GM23338 (cell line): ENCODE measurements at regions not wholly inside any gene's neighbourhood (a gene's known extent, or its start where the extent isn't known, plus 50 kb on each side); places are given as distances from the start of the nearest gene placed in this dataset.

Source experiments
- ATAC-seq: fragments of 200-7000 bp; cut with Tn5 transposase; 3 replicates; pipeline ENCODE4 v1.9.1; 2020
- DNase-seq: peaks from one replicate; pipeline ENCODE4 v3.0.0-alpha.2; 2015; ENCODE audit warnings: low spot score
- H2AFZ ChIP-seq: fragments of 200-600 bp; sonication (generic); 2 replicates; pipeline ENCODE4 v1.8.0; 2016; ENCODE audit warnings: antibody characterized with exemption, mild to moderate bottlenecking, moderate library complexity
- H3F3A ChIP-seq: fragments of 200-600 bp; sonication (generic); replicated peaks from 2 replicates; pipeline ENCODE4 v1.8.0; 2017; ENCODE audit warnings: antibody characterized with exemption, mixed run types, low read depth
- H3K27ac ChIP-seq: fragments of 200-600 bp; sonication (generic); 2 replicates; pipeline ENCODE4 v1.6.1; 2016; ENCODE audit warnings: low read depth
- H3K27me3 ChIP-seq: fragments of 200-600 bp; sonication (generic); 2 replicates; pipeline ENCODE4 v1.8.0; 2016; ENCODE audit warnings: mild to moderate bottlenecking, mixed run types, moderate library complexity; ENCODE audit not compliant: insufficient read depth
- H3K36me3 ChIP-seq: fragments of 200-600 bp; sonication (generic); 2 replicates; pipeline ENCODE4 v1.8.0; 2016; ENCODE audit warnings: mild to moderate bottlenecking; ENCODE audit not compliant: insufficient read depth
- H3K4me1 ChIP-seq: fragments of 200-600 bp; sonication (generic); 2 replicates; pipeline ENCODE4 v1.8.0; 2016; ENCODE audit warnings: mild to moderate bottlenecking, moderate library complexity; ENCODE audit not compliant: insufficient read depth
- H3K4me2 ChIP-seq: fragments of 200-600 bp; sonication (generic); 2 replicates; pipeline ENCODE4 v1.7.1; 2017; ENCODE audit warnings: mixed run types
- H3K4me3 ChIP-seq: fragments of 200-600 bp; sonication (generic); 2 replicates; pipeline ENCODE4 v1.6.1; 2016; ENCODE audit warnings: mixed run types
- H3K79me2 ChIP-seq: fragments of 200-600 bp; sonication (generic); replicated peaks from 2 replicates; pipeline ENCODE4 v1.8.0; 2017; ENCODE audit warnings: mild to moderate bottlenecking; ENCODE audit not compliant: insufficient read depth
- H3K9me2 ChIP-seq: fragments of 200-600 bp; sonication (generic); 2 replicates; pipeline ENCODE4 v1.8.0; 2017; ENCODE audit not compliant: insufficient read depth
- H4K20me1 ChIP-seq: fragments of 200-600 bp; sonication (generic); replicated peaks from 2 replicates; pipeline ENCODE4 v1.8.0; 2017; ENCODE audit warnings: mild to moderate bottlenecking; ENCODE audit not compliant: insufficient read depth
- H3K27ac Mint-ChIP-seq: 2 replicates; pipeline ENCODE4 v1.8.0; 2020; ENCODE audit warnings: inconsistent platforms, mild to moderate bottlenecking, moderate library complexity, mixed read lengths
- H3K27me3 Mint-ChIP-seq: 3 replicates; pipeline ENCODE4 v1.8.0; 2022; ENCODE audit warnings: low read depth, mild to moderate bottlenecking, moderate library complexity, mixed read lengths, inconsistent platforms; ENCODE audit not compliant: insufficient read depth, poor library complexity
- H3K36me3 Mint-ChIP-seq: 3 replicates; pipeline ENCODE4 v1.8.0; 2021; ENCODE audit warnings: low read depth, mild to moderate bottlenecking, inconsistent platforms, moderate library complexity, mixed read lengths
- H3K4me1 Mint-ChIP-seq: 3 replicates; pipeline ENCODE4 v1.8.0; 2020; ENCODE audit warnings: mild to moderate bottlenecking, inconsistent platforms, mixed read lengths
- H3K4me3 Mint-ChIP-seq: 3 replicates; pipeline ENCODE4 v1.8.0; 2021; ENCODE audit warnings: moderate library complexity, mild to moderate bottlenecking, inconsistent platforms, mixed read lengths
- H3K9me3 Mint-ChIP-seq: 3 replicates; pipeline ENCODE4 v1.8.0; 2020; ENCODE audit warnings: moderate library complexity, mild to moderate bottlenecking, inconsistent platforms, mixed read lengths
- CREB1 ChIP-seq: fragments of 250-450 bp; sonication (Bioruptor Pico); IDR thresholded peaks from 2 replicates; pipeline ENCODE4 v1.5.0; 2020; ENCODE audit warnings: low read depth, mild to moderate bottlenecking, moderate library complexity
- EZH2 ChIP-seq: fragments of 200-600 bp; sonication (generic); IDR thresholded peaks from one replicate; pipeline ENCODE4 v1.8.0; 2017; ENCODE audit warnings: antibody characterized with exemption, mild to moderate bottlenecking, low read depth; ENCODE audit not compliant: unreplicated experiment
- EZH2phosphoT487 ChIP-seq: fragments of 200-600 bp; sonication (generic); IDR thresholded peaks from one replicate; pipeline ENCODE4 v1.8.1; 2018; ENCODE audit warnings: antibody characterized with exemption; ENCODE audit not compliant: unreplicated experiment
- JUNB ChIP-seq: IDR thresholded peaks from one replicate; pipeline ENCODE4 v1.6.1; 2016; ENCODE audit warnings: antibody characterized with exemption; ENCODE audit not compliant: unreplicated experiment
- NANOG ChIP-seq: IDR thresholded peaks from 2 replicates; pipeline ENCODE4 v1.6.1; 2016; ENCODE audit warnings: antibody characterized with exemption, borderline replicate concordance
- POLR2AphosphoS5 ChIP-seq: IDR thresholded peaks from 2 replicates; pipeline ENCODE4 v1.6.1; 2016; ENCODE audit warnings: antibody characterized with exemption, low read depth
- REST ChIP-seq: IDR thresholded peaks from one replicate; pipeline ENCODE4 v1.6.1; 2018; ENCODE audit warnings: antibody characterized with exemption; ENCODE audit not compliant: unreplicated experiment
- STAT1 ChIP-seq: IDR thresholded peaks from one replicate; pipeline ENCODE4 v1.6.1; 2016; ENCODE audit warnings: antibody characterized with exemption; ENCODE audit not compliant: unreplicated experiment
- ZNF114 ChIP-seq: fragments of 250-450 bp; sonication (Bioruptor Pico); IDR thresholded peaks from 2 replicates; pipeline ENCODE4 v1.5.0; 2020; ENCODE audit warnings: mild to moderate bottlenecking, moderate library complexity
- ZNF331 ChIP-seq: fragments of 250-450 bp; sonication (Bioruptor Pico); IDR thresholded peaks from 2 replicates; pipeline ENCODE4 v1.5.0; 2020; ENCODE audit warnings: low read depth, mild to moderate bottlenecking, moderate library complexity
- ZNF462 ChIP-seq: fragments of 250-450 bp; sonication (Bioruptor Pico); IDR thresholded peaks from 2 replicates; pipeline ENCODE4 v1.5.0; 2020; ENCODE audit warnings: mild to moderate bottlenecking, moderate library complexity
- TF ChIP-seq, protein P1 (sequence below), 2 experiments: fragments of 200-600 bp in 1 of 2; sonication (generic) in 1 of 2; conservative IDR thresholded peaks; 2 replicates each; pipeline versions ENCODE4 v1.5.1 to v1.6.1; 2016 to 2017; ENCODE audit warnings: antibody characterized with exemption in 2 of 2, low read depth in 2 of 2, mild to moderate bottlenecking in 2 of 2, moderate library complexity in 1 of 2
- TF ChIP-seq, protein P2 (sequence below): IDR thresholded peaks from 2 replicates; pipeline ENCODE4 v1.6.1; 2016; ENCODE audit warnings: antibody characterized with exemption

- no peaks in the 10 kb centered on the region for H4K20me1 ChIP-seq
- H3K4me1 ChIP-seq, result no peaks in the 10 kb centered on the region
- no peak overlapping the region for H3K4me2 ChIP-seq
- H3K79me2 ChIP-seq, result no peaks in the 10 kb centered on the region
- ATAC-seq, result no peak
- no peaks in the 10 kb centered on the region for H3K9me3 Mint-ChIP-seq
- no peak for TF ChIP-seq JUNB
- no peak for TF ChIP-seq STAT1
- no peak for TF ChIP-seq NANOG
- TF ChIP-seq REST, result no peak
- TF ChIP-seq, protein P1, sequence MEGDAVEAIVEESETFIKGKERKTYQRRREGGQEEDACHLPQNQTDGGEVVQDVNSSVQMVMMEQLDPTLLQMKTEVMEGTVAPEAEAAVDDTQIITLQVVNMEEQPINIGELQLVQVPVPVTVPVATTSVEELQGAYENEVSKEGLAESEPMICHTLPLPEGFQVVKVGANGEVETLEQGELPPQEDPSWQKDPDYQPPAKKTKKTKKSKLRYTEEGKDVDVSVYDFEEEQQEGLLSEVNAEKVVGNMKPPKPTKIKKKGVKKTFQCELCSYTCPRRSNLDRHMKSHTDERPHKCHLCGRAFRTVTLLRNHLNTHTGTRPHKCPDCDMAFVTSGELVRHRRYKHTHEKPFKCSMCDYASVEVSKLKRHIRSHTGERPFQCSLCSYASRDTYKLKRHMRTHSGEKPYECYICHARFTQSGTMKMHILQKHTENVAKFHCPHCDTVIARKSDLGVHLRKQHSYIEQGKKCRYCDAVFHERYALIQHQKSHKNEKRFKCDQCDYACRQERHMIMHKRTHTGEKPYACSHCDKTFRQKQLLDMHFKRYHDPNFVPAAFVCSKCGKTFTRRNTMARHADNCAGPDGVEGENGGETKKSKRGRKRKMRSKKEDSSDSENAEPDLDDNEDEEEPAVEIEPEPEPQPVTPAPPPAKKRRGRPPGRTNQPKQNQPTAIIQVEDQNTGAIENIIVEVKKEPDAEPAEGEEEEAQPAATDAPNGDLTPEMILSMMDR (conservative IDR thresholded peaks at IDR 0.05; ENCODE audit: low read depth in 2 of 2), result no peak
- no peak for TF ChIP-seq ZNF114 (CRISPR knock-in tag)
- no peak for TF ChIP-seq EZH2phosphoT487
- no peak for TF ChIP-seq CREB1 (CRISPR knock-in tag)
- TF ChIP-seq EZH2, result no peak
- no peak for TF ChIP-seq ZNF462 (CRISPR knock-in tag)
- TF ChIP-seq ZNF331 (CRISPR knock-in tag), result no peak
- no peak for TF ChIP-seq POLR2AphosphoS5
- TF ChIP-seq, protein P2, sequence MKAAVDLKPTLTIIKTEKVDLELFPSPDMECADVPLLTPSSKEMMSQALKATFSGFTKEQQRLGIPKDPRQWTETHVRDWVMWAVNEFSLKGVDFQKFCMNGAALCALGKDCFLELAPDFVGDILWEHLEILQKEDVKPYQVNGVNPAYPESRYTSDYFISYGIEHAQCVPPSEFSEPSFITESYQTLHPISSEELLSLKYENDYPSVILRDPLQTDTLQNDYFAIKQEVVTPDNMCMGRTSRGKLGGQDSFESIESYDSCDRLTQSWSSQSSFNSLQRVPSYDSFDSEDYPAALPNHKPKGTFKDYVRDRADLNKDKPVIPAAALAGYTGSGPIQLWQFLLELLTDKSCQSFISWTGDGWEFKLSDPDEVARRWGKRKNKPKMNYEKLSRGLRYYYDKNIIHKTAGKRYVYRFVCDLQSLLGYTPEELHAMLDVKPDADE, result no peak
- H3K27me3 Mint-ChIP-seq, result no peaks in the 10 kb centered on the region
- no peaks in the 10 kb centered on the region for H3K27me3 ChIP-seq
- H3K36me3 ChIP-seq, result no peaks in the 10 kb centered on the region
- no peaks in the 10 kb centered on the region for H3K36me3 Mint-ChIP-seq
- 0 out of 2 replicates have a peak, but pooled peaks cover 3% of the 10 kb centered on the region for H3K9me2 ChIP-seq
- H3K27ac Mint-ChIP-seq, result no peak overlapping the region
- no peak overlapping the region for H3K27ac ChIP-seq
- peak overlapping the region; percentile 34; the same call in 1 of the 2 replicates for H2AFZ ChIP-seq
- H3F3A ChIP-seq, result no peaks in the 10 kb centered on the region
- DNase-seq, result no peak
- no peak overlapping the region for H3K4me3 Mint-ChIP-seq
- no peaks in the 10 kb centered on the region for H3K4me1 Mint-ChIP-seq
- H3K4me3 ChIP-seq, result no peak overlapping the region
These were observed 595.4 kb upstream of the AGA start for GRCh38 chr4:178037459-178038214.
